ENCODE measurements at regions not wholly inside any gene's neighbourhood (a gene's known extent, or its start where the extent isn't known, plus 50 kb on each side); places are given as distances from the start of the nearest gene placed in this dataset.

DNA sequence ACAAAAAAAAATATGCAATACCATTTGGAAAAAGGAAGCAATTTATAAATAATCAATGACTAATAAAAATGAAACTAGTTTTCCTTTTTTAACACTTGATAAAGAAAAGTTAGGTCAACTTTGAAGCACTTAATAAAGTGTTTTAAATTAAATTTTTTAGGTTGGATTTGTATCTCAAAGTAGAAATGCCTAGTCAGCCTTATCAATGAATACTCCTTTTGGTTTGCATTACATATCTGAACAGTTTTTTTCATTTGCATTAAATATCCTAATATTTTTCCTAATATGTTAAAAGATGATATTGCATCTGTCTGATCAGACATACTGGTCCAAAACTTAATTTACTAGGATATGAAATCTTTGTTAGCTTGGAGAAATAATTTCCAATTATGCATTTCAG lies 155.8 kb upstream of the ZFP42 start:
- H3K36me3 Mint-ChIP-seq, result peaks cover 0 to 6% (median 0%) of the 10 kb centered on the region in 3 donors
- H3K27ac Mint-ChIP-seq, result no peak overlapping the region
- H3K9me3 Mint-ChIP-seq, result peaks cover 0 to 40% (median 20%) of the 10 kb centered on the region in 9 donors
- ATAC-seq (no peak), DNase-seq (no peak)
- H3K4me3 Mint-ChIP-seq, result no peak overlapping the region
- no peaks in the 10 kb centered on the region for H3K27me3 Mint-ChIP-seq
- POLR2A ChIA-PET, result no interaction called here
- H3K4me1 Mint-ChIP-seq, result no peaks in the 10 kb centered on the region

DNA sequence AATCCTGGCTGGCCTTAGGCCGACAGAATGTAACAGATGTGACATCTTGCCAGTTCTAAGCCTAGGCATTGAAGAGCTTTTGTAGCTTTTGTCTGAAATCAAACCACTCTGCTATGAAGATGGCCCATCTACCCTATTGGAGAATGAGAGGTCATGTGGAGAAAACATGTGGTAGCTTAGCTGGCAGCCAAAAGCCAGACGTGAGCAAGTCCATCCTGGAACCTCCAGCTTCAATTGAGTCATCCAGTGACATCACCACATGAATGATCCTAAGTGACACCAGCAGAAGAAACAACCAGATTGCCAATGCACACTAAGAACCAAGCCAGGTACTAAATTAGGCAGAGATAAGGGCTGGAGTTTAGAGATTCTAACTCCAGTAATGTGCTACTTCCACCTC lies 154.8 kb upstream of the ZFP42 start:
- no peak overlapping the region for H3K27ac Mint-ChIP-seq
- H3K4me1 Mint-ChIP-seq, result no peaks in the 10 kb centered on the region
- peaks cover 0 to 6% (median 0%) of the 10 kb centered on the region in 3 donors for H3K36me3 Mint-ChIP-seq
- H3K27me3 Mint-ChIP-seq, result no peaks in the 10 kb centered on the region
- DNase-seq (no peak), ATAC-seq (no peak)
- POLR2A ChIA-PET, result no interaction called here
- H3K4me3 Mint-ChIP-seq, result no peak overlapping the region
- H3K9me3 Mint-ChIP-seq, result peaks cover 0 to 47% (median 23%) of the 10 kb centered on the region in 9 donors

DNA sequence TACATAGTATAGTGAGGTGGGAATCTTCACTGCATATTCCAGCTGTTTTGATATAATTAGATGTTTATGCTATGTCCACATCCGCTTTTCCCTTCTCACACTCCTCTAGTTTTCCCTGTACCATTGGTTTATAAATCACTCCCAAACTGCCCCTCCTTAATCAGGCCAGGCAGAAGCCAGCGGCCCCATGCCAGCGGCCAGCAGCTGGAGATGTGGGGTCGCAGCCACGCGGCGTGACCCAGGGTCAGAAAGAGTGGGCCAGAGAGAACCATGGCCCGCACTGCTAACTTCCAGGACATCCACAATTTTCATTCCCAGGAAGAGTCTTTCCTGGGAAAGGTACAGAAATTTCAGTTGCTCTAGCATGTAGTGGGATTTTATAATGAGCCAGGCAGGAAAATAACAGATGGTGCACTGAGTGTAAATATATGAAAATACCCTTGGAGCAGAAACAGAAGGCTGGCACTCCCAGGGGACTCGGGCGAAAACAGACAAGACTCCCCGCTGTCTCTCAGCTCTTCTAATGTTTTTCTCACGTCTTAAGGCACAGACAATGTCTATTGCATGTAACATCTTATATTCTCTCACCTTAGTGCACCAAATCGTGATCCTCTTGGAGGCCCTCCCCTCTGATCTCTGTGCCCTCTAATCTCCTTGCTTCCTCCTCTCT lies 145.9 kb upstream of the ZFP42 start:
- H3K9me3 Mint-ChIP-seq, result peaks cover 6 to 39% (median 18%) of the 10 kb centered on the region in 9 donors
- ATAC-seq (no peak), DNase-seq (no peak)
- no peaks in the 10 kb centered on the region for H3K27me3 Mint-ChIP-seq
- no peak overlapping the region for H3K27ac Mint-ChIP-seq
- H3K36me3 Mint-ChIP-seq, result peaks cover 0 to 3% (median 0%) of the 10 kb centered on the region in 3 donors
- H3K4me1 Mint-ChIP-seq, result no peaks in the 10 kb centered on the region
- POLR2A ChIA-PET, result no interaction called here
- H3K4me3 Mint-ChIP-seq, result no peak overlapping the region

DNA sequence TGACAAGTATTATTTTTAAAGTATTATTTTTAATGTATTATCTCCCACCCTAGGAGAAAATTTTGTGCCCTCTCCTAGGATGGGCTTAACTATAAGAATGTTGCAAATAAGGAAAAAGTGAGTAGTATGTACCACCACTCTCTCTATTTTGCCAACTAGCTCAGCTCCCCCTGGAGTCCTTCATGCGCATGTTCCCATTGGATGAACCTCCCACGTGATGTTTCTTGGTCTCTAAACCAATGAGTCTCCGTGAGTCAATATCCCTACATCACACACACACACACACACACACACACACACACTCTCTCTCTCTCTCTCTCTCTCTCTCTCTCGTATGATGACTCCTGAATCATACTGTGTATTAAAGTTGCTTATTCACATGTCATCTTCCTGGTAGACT lies 129.7 kb upstream of the ZFP42 start:
- Mint-ChIP-seq H3K4me3 (no peak overlapping the region), H3K27me3 (no peaks in the 10 kb centered on the region), H3K36me3 (no peaks in the 10 kb centered on the region), H3K9me3 (peaks cover 3 to 28% (median 9%) of the 10 kb centered on the region in 9 donors), H3K4me1 (no peaks in the 10 kb centered on the region), H3K27ac (no peak overlapping the region)
- POLR2A ChIA-PET, result no interaction called here
- no peak for ATAC-seq
- no peak for DNase-seq

DNA sequence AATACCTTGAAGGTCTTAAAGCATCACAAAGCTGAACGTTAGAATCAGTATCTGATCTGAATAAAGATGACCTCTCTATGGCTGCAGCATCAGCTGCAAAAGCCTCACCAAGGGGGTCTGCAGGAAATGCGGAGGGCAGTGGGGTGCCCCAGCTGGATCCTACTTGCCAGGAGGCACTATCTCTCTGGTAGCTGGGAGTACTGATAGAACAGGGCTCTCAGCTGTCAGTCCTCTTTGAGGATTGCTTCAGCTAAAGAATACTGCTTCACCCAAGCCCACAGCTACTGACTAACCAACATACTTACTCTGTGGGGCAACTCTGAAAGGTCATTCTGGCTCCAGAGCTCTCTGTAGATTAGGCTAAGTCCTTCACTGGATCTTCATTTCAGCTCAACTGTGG lies 112.5 kb upstream of the ZFP42 start:
- POLR2A ChIA-PET, result no interaction called here
- no peaks in the 10 kb centered on the region for H3K36me3 Mint-ChIP-seq
- no peak overlapping the region for H3K27ac Mint-ChIP-seq
- no peaks in the 10 kb centered on the region for H3K4me1 Mint-ChIP-seq
- DNase-seq, result no peak
- H3K4me3 Mint-ChIP-seq, result no peak overlapping the region
- ATAC-seq, result no peak
- H3K27me3 Mint-ChIP-seq, result no peaks in the 10 kb centered on the region
- H3K9me3 Mint-ChIP-seq, result peaks cover 0 to 36% (median 10%) of the 10 kb centered on the region in 9 donors

DNA sequence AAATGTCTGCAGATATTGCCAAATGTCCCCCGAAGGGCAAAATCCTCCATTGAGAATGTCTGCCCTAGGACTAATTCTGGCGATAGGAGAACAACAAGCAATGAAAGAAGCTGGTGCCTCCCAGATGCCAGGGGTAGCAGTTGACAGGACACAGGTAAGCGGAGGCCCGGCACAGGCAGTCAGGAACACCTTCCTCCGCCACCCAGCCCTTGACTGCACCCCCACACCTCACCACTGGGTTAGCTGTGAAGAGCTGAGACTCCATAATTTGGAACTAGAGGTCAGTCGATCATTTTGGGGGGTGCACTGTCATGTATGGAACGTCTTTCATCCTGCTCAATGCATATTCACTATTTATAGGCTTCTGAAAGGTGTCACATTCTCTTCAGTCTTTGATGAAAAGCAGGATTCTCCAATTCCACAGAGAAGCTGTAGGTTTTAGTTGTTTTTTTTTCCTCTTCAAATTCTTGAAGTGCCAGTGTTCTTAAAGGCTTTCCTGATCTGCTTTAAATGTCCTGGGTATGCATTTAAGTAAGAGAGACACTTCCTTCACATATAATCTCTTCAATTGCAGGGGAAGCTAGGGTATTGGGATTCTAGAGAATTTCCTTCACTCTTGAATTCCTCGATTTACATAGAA lies 111.6 kb upstream of the ZFP42 start:
- peaks cover 0 to 37% (median 4%) of the 10 kb centered on the region in 9 donors for H3K9me3 Mint-ChIP-seq
- DNase-seq, result no peak
- ATAC-seq, result no peak
- no peaks in the 10 kb centered on the region for H3K27me3 Mint-ChIP-seq
- peak overlapping the region in 1 of 10 donors; percentile 25 for H3K27ac Mint-ChIP-seq
- no peaks in the 10 kb centered on the region for H3K36me3 Mint-ChIP-seq
- POLR2A ChIA-PET, result no interaction called here
- H3K4me3 Mint-ChIP-seq, result no peak overlapping the region
- H3K4me1 Mint-ChIP-seq, result no peaks in the 10 kb centered on the region

DNA sequence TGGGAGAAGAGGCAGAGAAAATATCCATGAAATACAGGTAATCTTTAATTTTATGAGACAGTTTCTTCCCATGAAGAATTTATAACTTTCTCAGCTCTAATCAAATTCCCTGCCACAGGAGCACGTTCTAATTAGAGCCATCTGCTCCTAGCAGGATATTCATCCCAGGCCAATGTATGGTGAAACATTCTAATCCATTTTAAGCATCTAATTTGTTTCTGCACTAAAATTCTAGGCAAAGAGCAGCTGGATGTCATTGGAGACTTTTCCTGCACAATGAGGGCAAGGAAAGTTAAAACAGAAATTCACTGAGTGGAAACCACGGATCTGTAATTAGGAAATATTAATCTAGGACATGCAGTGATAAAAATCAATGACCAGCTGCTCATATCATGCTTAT lies 107.7 kb upstream of the ZFP42 start:
- Mint-ChIP-seq H3K27me3 (no peaks in the 10 kb centered on the region), H3K27ac (no peak overlapping the region), H3K9me3 (peaks cover 0 to 40% (median 12%) of the 10 kb centered on the region in 9 donors), H3K4me1 (no peaks in the 10 kb centered on the region), H3K36me3 (no peaks in the 10 kb centered on the region), H3K4me3 (no peak overlapping the region)
- POLR2A ChIA-PET, result no interaction called here
- DNase-seq (no peak), ATAC-seq (no peak)

DNA sequence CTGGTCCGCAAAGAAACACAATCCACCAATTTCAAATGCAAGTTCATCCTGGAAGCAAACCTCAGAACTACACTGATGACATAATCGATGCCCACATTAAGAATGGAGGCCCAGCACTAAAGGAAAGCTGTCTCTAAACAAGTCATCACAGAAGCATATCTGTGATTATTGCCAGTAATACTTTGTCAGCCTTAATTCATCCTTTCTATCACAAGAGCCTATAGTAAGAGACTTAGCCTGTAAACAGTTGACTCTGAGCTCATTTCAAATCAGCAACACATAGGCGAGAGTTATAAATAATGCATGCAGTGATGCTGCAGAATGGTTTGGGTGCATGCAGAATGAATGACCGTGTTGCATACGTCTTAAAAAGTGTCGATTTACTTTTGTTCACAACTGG lies 105.9 kb upstream of the ZFP42 start:
- Mint-ChIP-seq H3K36me3 (peaks cover 0 to 5% (median 0%) of the 10 kb centered on the region in 3 donors), H3K27me3 (no peaks in the 10 kb centered on the region), H3K27ac (no peak overlapping the region), H3K9me3 (peaks cover 3 to 40% (median 15%) of the 10 kb centered on the region in 9 donors), H3K4me1 (no peaks in the 10 kb centered on the region), H3K4me3 (no peak overlapping the region)
- ATAC-seq (no peak), DNase-seq (no peak)
- POLR2A ChIA-PET, result no interaction called here

DNA sequence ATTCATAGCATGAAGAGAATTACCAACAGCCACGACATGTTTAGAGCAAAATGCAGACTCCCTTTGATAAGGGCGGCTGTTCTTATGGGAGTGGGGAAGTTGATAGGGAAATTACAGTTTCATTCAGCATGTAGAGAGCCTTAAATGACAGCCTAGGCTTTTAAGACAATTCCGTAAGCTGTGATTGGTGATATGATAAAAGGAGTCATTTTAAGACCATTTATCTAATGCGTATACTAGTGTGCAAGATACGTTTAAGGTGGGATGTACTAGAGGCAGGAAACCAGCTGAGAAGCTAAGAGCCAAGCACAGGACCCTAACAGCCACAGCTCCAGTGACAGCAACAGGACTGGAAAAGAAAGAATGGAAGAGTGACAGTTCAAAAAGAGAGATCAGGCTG lies 102.2 kb upstream of the ZFP42 start:
- H3K9me3 Mint-ChIP-seq, result peaks cover 3 to 41% (median 12%) of the 10 kb centered on the region in 9 donors
- H3K27me3 Mint-ChIP-seq, result no peaks in the 10 kb centered on the region
- H3K27ac Mint-ChIP-seq, result no peak overlapping the region
- H3K4me3 Mint-ChIP-seq, result no peak overlapping the region
- ATAC-seq (no peak), DNase-seq (no peak)
- no peaks in the 10 kb centered on the region for H3K4me1 Mint-ChIP-seq
- POLR2A ChIA-PET, result no interaction called here
- H3K36me3 Mint-ChIP-seq, result peaks cover 0 to 5% (median 0%) of the 10 kb centered on the region in 3 donors

DNA sequence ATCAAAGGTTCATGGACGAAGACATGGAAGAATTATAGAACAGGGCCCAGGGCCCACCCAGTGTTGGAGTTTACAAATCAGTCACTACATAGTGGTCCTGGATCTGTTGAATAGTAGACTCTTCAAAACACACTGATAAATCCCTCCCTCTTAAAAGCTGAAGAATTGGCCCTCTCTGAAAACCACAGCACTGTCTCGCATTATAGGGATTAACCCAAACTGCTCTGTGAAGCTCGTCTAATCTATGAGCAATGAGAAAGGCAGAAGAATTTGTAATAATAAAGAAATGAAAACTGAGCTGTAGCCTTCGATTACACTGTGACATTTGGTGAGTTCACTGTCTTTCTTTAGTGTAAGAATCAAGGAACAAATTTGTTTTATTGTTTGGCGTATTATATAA lies 92.5 kb upstream of the ZFP42 start:
- no peaks in the 10 kb centered on the region for H3K4me1 Mint-ChIP-seq
- H3K9me3 Mint-ChIP-seq, result peaks cover 4 to 38% (median 17%) of the 10 kb centered on the region in 9 donors
- H3K36me3 Mint-ChIP-seq, result no peaks in the 10 kb centered on the region
- H3K4me3 Mint-ChIP-seq, result no peak overlapping the region
- H3K27me3 Mint-ChIP-seq, result no peaks in the 10 kb centered on the region
- DNase-seq (no peak), ATAC-seq (no peak)
- POLR2A ChIA-PET, result no interaction called here
- no peak overlapping the region for H3K27ac Mint-ChIP-seq

DNA sequence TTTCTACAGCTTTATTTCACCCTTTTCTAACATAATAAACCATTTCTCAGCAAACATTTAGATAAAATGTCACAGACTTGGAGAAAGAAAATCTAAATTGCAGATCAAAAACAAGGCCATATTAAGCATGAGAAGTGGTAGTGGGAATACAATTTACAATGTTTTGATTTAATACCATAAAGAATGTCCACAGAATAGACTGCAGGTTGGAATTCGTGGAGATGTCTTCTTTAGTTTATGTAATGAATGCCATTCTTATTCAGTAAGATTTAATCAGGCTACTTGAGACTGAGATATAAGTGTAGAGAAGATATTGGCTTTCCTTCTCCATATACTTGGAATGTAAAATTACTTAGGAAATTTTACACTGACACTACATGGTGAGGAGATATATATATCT lies 91.9 kb upstream of the ZFP42 start:
- Mint-ChIP-seq H3K4me1 (no peaks in the 10 kb centered on the region), H3K4me3 (no peak overlapping the region), H3K36me3 (no peaks in the 10 kb centered on the region), H3K27me3 (no peaks in the 10 kb centered on the region), H3K27ac (no peak overlapping the region), H3K9me3 (peaks cover 4 to 38% (median 17%) of the 10 kb centered on the region in 9 donors)
- POLR2A ChIA-PET, result no interaction called here
- ATAC-seq (no peak), DNase-seq (no peak)

DNA sequence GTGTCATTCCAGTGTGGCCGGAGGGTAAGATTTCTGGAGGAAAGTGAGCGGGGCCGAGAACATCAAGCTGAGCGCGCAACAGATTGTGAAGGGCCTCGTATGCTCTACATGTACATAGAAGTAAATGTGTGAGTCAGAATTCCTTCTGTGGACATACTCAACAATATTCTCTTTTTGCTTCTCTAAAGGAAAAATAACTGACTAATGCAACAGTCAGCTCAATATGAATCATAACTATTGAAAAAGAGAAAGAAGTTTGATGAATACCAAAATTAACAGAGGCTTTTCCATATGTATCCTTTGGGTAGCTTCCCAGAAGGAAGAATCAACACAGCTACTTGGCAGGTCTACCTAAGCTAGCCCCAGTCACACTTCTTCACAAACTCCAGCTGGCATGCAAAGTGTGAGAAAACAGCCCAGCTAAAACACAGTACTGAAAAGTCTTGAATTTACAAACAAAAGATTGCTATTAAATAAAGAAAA lies 87.5 kb upstream of the ZFP42 start:
- Mint-ChIP-seq H3K4me3 (no peak overlapping the region), H3K27ac (no peak overlapping the region), H3K4me1 (no peaks in the 10 kb centered on the region), H3K27me3 (no peaks in the 10 kb centered on the region), H3K9me3 (peaks cover 0 to 21% (median 4%) of the 10 kb centered on the region in 9 donors), H3K36me3 (no peaks in the 10 kb centered on the region)
- ATAC-seq (no peak), DNase-seq (no peak)
- POLR2A ChIA-PET, result no interaction called here

DNA sequence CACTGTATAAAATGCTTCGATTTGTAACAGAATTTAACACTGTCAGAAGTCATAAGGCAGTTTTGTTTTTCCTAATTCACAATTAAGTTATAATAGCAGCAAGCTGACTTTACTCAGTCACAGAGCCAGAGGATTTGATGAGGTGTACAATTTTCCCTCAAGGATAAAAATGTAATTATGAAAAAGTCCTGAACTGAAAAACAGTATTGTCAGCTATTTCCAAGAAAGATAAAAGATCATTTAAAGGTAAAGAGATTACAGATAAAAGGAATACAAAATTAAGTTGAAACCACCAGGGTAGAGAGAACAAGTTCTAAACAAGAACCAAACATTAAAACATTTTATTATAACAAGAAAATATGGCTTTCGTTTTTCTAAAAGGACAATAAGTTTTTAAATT lies 86.8 kb upstream of the ZFP42 start:
- Mint-ChIP-seq H3K4me3 (no peak overlapping the region), H3K4me1 (no peaks in the 10 kb centered on the region), H3K27ac (no peak overlapping the region), H3K27me3 (no peaks in the 10 kb centered on the region), H3K9me3 (peaks cover 0 to 24% (median 5%) of the 10 kb centered on the region in 9 donors), H3K36me3 (no peaks in the 10 kb centered on the region)
- POLR2A ChIA-PET, result no interaction called here
- ATAC-seq, result no peak
- no peak for DNase-seq

DNA sequence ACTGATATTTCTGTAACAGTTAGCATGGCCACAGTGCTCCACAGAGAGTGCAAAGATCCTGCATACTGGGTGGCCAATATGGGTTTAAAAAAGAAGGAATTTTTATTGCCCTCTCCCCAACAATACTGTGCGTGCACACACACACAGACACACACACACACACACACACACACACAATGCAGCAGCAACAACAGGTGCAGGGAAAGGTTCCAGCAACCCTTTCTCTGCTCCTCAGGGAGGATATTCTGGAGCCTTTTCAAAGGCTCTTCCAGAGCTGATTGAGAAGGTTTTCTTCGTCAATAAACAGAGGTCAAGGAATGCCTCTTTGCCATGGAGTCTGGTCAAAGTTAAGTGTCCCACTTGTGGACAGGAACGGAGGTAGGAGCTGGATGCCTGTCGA lies 84.8 kb upstream of the ZFP42 start:
- Mint-ChIP-seq H3K27ac (no peak overlapping the region), H3K9me3 (peaks cover 0 to 16% (median 7%) of the 10 kb centered on the region in 9 donors), H3K36me3 (no peaks in the 10 kb centered on the region), H3K4me3 (no peak overlapping the region), H3K27me3 (no peaks in the 10 kb centered on the region), H3K4me1 (no peaks in the 10 kb centered on the region)
- POLR2A ChIA-PET, result no interaction called here
- no peak for ATAC-seq
- no peak for DNase-seq
